HEK293 (cell line): ENCODE measurements at regions not wholly inside any gene's neighbourhood (a gene's known extent, or its start where the extent isn't known, plus 50 kb on each side); places are given as distances from the start of the nearest gene placed in this dataset.
"Not testable (repeated sequence)": the region's sequence is repeated elsewhere in the genome, so short reads cannot be mapped to it uniquely, and the experiment has no call there.

Source experiments
- CTCF ChIA-PET: fragments of 350-600 bp; formaldehyde crosslinking; extraction: SDS; loops from one replicate; lab custom pipeline; 2021; ENCODE audit warnings: antibody characterized with exemption; lab: Yijun Ruan, JAX
- POLR2A ChIA-PET: fragments of 300-600 bp; formaldehyde crosslinking; extraction: SDS; loops from one replicate; lab custom pipeline; 2020; ENCODE audit warnings: antibody characterized with exemption, inconsistent platforms; lab: Yijun Ruan, JAX
- H3K27ac ChIP-seq: fragments of 200-500 bp; sonication (Bioruptor generic); 2 replicates; pipeline ENCODE4 v1.5.1; 2014; ENCODE audit warnings: low read depth, low read length, control low read depth, inconsistent platforms; ENCODE audit errors: extremely low read depth
- H3K36me3 ChIP-seq, 2 experiments: fragments of 200-500 bp in 1 of 2; sonication (Bioruptor generic) in 1 of 2; 1 replicate in 1 of 2; 2 replicates in 1 of 2; pipeline ENCODE4 v1.5.1; 2014 to 2017; ENCODE audit warnings: inconsistent platforms in 2 of 2, low read length in 2 of 2; ENCODE audit not compliant: control insufficient read depth in 2 of 2, insufficient read depth in 1 of 2
- H3K4me1 ChIP-seq: fragments of 200-500 bp; sonication (Bioruptor generic); 2 replicates; pipeline ENCODE4 v1.5.1; 2014; ENCODE audit warnings: mild to moderate bottlenecking, low read length, inconsistent platforms; ENCODE audit not compliant: control insufficient read depth, insufficient read depth
- H3K4me3 ChIP-seq: 2 replicates; pipeline ENCODE4 v1.5.1; 2011; ENCODE audit warnings: low read depth, mild to moderate bottlenecking, control low read depth, low read length, moderate library complexity
- H3K9me3 ChIP-seq: fragments of 200-500 bp; sonication (Bioruptor generic); 2 replicates; pipeline ENCODE4 v1.5.1; 2014; ENCODE audit warnings: low read depth, low read length, inconsistent platforms; ENCODE audit not compliant: control insufficient read depth, insufficient read depth
- EGR2 ChIP-seq: fragments of 450-650 bp; formaldehyde crosslinking; IDR thresholded peaks from 2 replicates; pipeline ENCODE4 v1.5.1; 2016; ENCODE audit warnings: low read depth, missing biosample characterization, missing genetic modification characterization
- REPIN1 ChIP-seq: fragments of 450-650 bp; formaldehyde crosslinking; IDR thresholded peaks from 2 replicates; pipeline ENCODE4 v1.5.1; 2017; ENCODE audit warnings: missing biosample characterization, missing genetic modification characterization, low read depth
- TRIM28 ChIP-seq: IDR thresholded peaks from 2 replicates; pipeline ENCODE4 v1.6.1; 2011; ENCODE audit warnings: low read length, control low read depth, borderline replicate concordance
- ZBTB1 ChIP-seq: fragments of 450-650 bp; formaldehyde crosslinking; IDR thresholded peaks from 2 replicates; pipeline ENCODE4 v1.5.1; 2016; ENCODE audit warnings: missing biosample characterization, missing genetic modification characterization
- ZNF10 ChIP-seq: fragments of 450-650 bp; formaldehyde crosslinking; IDR thresholded peaks from 2 replicates; pipeline ENCODE4 v1.5.1; 2017; ENCODE audit warnings: missing biosample characterization, missing genetic modification characterization
- ZNF140 ChIP-seq: fragments of 450-650 bp; formaldehyde crosslinking; IDR thresholded peaks from 2 replicates; pipeline ENCODE4 v1.5.1; 2016; ENCODE audit warnings: missing biosample characterization, missing genetic modification characterization
- ZNF146 ChIP-seq: fragments of 450-650 bp; formaldehyde crosslinking; IDR thresholded peaks from 2 replicates; pipeline ENCODE4 v1.5.1; 2016; ENCODE audit warnings: missing biosample characterization, missing genetic modification characterization
- ZNF169 ChIP-seq: fragments of 450-650 bp; formaldehyde crosslinking; IDR thresholded peaks from 2 replicates; pipeline ENCODE4 v1.5.1; 2016; ENCODE audit warnings: missing biosample characterization, missing genetic modification characterization
- ZNF175 ChIP-seq: fragments of 450-650 bp; formaldehyde crosslinking; IDR thresholded peaks from 2 replicates; pipeline ENCODE4 v1.5.1; 2016; ENCODE audit warnings: missing biosample characterization, missing genetic modification characterization
- ZNF404 ChIP-seq: fragments of 450-650 bp; formaldehyde crosslinking; IDR thresholded peaks from 2 replicates; pipeline ENCODE4 v1.5.1; 2017; ENCODE audit warnings: missing biosample characterization, missing genetic modification characterization
- ZNF473 ChIP-seq: fragments of 450-650 bp; formaldehyde crosslinking; IDR thresholded peaks from 2 replicates; pipeline ENCODE4 v1.5.1; 2017; ENCODE audit warnings: missing biosample characterization, missing genetic modification characterization
- ZNF48 ChIP-seq: fragments of 450-650 bp; formaldehyde crosslinking; IDR thresholded peaks from 2 replicates; pipeline ENCODE4 v1.5.1; 2016; ENCODE audit warnings: missing biosample characterization, missing genetic modification characterization
- ZNF76 ChIP-seq: fragments of 450-650 bp; formaldehyde crosslinking; IDR thresholded peaks from 2 replicates; pipeline ENCODE4; 2016; ENCODE audit warnings: low read depth, missing biosample characterization, missing genetic modification characterization, borderline replicate concordance
- ZSCAN16 ChIP-seq: fragments of 450-650 bp; formaldehyde crosslinking; IDR thresholded peaks from 2 replicates; pipeline ENCODE4 v1.5.1; 2016; ENCODE audit warnings: missing biosample characterization, missing genetic modification characterization
- TF ChIP-seq, protein P1 (sequence below): fragments of 450-650 bp; formaldehyde crosslinking; IDR thresholded peaks from 2 replicates; pipeline ENCODE4; 2016; ENCODE audit warnings: missing biosample characterization, missing genetic modification characterization
- TF ChIP-seq, protein P2 (sequence below): fragments of 450-650 bp; IDR thresholded peaks from 2 replicates; pipeline ENCODE4 v1.5.1; 2018; ENCODE audit warnings: missing biosample characterization, missing genetic modification characterization
- TF ChIP-seq, protein P3 (sequence below): fragments of 450-650 bp; formaldehyde crosslinking; IDR thresholded peaks from 2 replicates; pipeline ENCODE4 v1.5.1; 2016; ENCODE audit warnings: missing biosample characterization, missing genetic modification characterization
- TF ChIP-seq, protein P4 (sequence below): fragments of 450-650 bp; formaldehyde crosslinking; IDR thresholded peaks from 2 replicates; pipeline ENCODE4 v1.5.1; 2016; ENCODE audit warnings: missing biosample characterization, missing genetic modification characterization
- TF ChIP-seq, protein P5 (sequence below): fragments of 450-650 bp; formaldehyde crosslinking; IDR thresholded peaks from 2 replicates; pipeline ENCODE4 v1.5.1; 2016; ENCODE audit warnings: missing biosample characterization, missing genetic modification characterization, borderline replicate concordance
- TF ChIP-seq, protein P6 (sequence below): fragments of 450-650 bp; formaldehyde crosslinking; IDR thresholded peaks from 2 replicates; pipeline ENCODE4 v1.5.1; 2017; ENCODE audit warnings: missing biosample characterization, mild to moderate bottlenecking, missing genetic modification characterization, moderate library complexity

DNA sequence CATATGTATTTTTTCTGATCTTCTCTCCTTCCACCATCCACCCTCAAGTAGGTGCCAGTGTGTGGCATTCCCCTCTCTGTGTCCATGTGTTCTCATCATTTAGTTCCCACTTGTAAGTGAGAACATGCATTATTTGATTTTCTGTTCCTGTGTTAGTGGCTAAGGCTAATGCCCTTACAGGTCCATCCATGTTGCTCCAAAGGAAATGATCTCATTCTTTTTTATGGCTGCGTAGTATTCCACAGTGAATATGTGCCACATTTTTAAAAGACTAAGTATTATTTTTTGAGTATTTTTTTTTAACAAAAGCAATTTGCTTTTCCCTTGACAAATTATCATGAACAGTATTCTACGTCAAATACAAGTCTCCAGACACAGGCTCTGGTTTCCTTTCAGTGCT is 86.4 kb upstream of the ZNF746 start:
- TF ChIP-seq ZNF140 (tag by site-specific recombination): no peak
- no peak for TF ChIP-seq ZNF169
- peak; percentile 86 for TF ChIP-seq ZNF146
- TF ChIP-seq, protein P1, sequence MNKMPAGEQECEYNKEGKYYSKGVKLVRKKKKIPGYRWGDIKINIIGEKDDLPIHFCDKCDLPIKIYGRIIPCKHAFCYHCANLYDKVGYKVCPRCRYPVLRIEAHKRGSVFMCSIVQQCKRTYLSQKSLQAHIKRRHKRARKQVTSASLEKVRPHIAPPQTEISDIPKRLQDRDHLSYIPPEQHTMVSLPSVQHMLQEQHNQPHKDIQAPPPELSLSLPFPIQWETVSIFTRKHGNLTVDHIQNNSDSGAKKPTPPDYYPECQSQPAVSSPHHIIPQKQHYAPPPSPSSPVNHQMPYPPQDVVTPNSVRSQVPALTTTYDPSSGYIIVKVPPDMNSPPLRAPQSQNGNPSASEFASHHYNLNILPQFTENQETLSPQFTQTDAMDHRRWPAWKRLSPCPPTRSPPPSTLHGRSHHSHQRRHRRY (tag by site-specific recombination): no peak
- TF ChIP-seq, protein P2, sequence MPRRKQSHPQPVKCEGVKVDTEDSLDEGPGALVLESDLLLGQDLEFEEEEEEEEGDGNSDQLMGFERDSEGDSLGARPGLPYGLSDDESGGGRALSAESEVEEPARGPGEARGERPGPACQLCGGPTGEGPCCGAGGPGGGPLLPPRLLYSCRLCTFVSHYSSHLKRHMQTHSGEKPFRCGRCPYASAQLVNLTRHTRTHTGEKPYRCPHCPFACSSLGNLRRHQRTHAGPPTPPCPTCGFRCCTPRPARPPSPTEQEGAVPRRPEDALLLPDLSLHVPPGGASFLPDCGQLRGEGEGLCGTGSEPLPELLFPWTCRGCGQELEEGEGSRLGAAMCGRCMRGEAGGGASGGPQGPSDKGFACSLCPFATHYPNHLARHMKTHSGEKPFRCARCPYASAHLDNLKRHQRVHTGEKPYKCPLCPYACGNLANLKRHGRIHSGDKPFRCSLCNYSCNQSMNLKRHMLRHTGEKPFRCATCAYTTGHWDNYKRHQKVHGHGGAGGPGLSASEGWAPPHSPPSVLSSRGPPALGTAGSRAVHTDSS (tag by site-specific recombination): no peak
- TF ChIP-seq, protein P3, sequence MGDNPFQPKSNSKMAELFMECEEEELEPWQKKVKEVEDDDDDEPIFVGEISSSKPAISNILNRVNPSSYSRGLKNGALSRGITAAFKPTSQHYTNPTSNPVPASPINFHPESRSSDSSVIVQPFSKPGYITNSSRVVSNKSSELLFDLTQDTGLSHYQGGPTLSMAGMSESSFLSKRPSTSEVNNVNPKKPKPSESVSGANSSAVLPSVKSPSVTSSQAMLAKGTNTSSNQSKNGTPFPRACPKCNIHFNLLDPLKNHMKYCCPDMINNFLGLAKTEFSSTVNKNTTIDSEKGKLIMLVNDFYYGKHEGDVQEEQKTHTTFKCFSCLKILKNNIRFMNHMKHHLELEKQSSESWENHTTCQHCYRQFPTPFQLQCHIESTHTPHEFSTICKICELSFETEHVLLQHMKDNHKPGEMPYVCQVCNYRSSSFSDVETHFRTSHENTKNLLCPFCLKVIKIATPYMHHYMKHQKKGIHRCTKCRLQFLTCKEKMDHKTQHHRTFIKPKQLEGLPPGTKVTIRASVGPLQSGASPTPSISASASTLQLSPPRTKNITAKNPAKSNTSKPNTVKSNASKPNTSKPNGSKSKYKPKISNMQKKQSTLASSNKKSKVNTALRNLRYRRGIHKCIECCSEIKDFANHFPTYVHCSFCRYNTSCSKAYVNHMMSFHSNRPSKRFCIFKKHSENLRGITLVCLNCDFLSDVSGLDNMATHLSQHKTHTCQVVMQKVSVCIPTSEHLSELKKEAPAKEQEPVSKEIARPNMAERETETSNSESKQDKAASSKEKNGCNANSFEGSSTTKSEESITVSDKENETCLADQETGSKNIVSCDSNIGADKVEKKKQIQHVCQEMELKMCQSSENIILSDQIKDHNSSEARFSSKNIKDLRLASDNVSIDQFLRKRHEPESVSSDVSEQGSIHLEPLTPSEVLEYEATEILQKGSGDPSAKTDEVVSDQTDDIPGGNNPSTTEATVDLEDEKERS (tag by site-specific recombination): 0 out of 2 replicates have a peak, but pooled peaks have one; percentile 51
- no peak for TF ChIP-seq TRIM28
- Histone ChIP-seq H3K4me3 (no peak overlapping the region), H3K36me3 (peaks cover 0 to 88% of the 10 kb centered on the region in 2 experiments; a peak in 2 of 3 replicates), H3K4me1 (no peaks in the 10 kb centered on the region), H3K27ac (no peak overlapping the region), H3K9me3 (no peaks in the 10 kb centered on the region)
- CTCF ChIA-PET: no interaction called here
- POLR2A ChIA-PET: no interaction called here

DNA sequence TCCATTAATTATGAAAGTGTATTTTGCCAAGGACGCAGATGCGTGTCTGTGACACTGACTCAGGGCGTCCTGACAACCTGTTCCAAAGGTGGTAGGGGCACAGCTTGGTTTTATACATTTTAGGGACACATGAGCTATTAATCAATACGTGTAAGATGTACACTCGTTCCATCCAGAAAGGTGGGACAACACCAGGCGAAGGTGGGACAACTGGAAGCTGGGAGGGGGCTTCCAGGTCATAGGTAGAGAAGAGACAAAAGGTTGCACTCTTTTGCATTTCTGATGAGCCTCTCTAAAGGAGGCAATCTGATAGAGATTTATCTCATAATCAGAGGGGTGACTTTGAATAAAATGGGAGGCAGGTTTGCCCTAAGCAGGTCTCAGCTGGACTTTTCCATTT is 82.7 kb upstream of the ZNF746 start:
- H3K27ac ChIP-seq: no peak overlapping the region
- CTCF ChIA-PET: no interaction called here
- H3K4me3 ChIP-seq: no peak overlapping the region
- H3K9me3 ChIP-seq: no peaks in the 10 kb centered on the region
- POLR2A ChIA-PET: no interaction called here
- TF ChIP-seq ZBTB1 (tag by site-specific recombination) (no peak), REPIN1 (tag by site-specific recombination) (no peak), ZNF175 (tag by site-specific recombination) (no peak), ZNF76 (no peak), ZNF404 (tag by site-specific recombination) (no peak), ZSCAN16 (no peak), ZNF10 (tag by site-specific recombination) (no peak), ZNF473 (tag by site-specific recombination) (no peak), ZNF48 (no peak), EGR2 (tag by site-specific recombination) (no peak)
- TF ChIP-seq, protein P4, sequence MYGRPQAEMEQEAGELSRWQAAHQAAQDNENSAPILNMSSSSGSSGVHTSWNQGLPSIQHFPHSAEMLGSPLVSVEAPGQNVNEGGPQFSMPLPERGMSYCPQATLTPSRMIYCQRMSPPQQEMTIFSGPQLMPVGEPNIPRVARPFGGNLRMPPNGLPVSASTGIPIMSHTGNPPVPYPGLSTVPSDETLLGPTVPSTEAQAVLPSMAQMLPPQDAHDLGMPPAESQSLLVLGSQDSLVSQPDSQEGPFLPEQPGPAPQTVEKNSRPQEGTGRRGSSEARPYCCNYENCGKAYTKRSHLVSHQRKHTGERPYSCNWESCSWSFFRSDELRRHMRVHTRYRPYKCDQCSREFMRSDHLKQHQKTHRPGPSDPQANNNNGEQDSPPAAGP (tag by site-specific recombination): no peak
- TF ChIP-seq, protein P5, sequence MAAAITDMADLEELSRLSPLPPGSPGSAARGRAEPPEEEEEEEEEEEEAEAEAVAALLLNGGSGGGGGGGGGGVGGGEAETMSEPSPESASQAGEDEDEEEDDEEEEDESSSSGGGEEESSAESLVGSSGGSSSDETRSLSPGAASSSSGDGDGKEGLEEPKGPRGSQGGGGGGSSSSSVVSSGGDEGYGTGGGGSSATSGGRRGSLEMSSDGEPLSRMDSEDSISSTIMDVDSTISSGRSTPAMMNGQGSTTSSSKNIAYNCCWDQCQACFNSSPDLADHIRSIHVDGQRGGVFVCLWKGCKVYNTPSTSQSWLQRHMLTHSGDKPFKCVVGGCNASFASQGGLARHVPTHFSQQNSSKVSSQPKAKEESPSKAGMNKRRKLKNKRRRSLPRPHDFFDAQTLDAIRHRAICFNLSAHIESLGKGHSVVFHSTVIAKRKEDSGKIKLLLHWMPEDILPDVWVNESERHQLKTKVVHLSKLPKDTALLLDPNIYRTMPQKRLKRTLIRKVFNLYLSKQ: no peak
- TF ChIP-seq, protein P6, sequence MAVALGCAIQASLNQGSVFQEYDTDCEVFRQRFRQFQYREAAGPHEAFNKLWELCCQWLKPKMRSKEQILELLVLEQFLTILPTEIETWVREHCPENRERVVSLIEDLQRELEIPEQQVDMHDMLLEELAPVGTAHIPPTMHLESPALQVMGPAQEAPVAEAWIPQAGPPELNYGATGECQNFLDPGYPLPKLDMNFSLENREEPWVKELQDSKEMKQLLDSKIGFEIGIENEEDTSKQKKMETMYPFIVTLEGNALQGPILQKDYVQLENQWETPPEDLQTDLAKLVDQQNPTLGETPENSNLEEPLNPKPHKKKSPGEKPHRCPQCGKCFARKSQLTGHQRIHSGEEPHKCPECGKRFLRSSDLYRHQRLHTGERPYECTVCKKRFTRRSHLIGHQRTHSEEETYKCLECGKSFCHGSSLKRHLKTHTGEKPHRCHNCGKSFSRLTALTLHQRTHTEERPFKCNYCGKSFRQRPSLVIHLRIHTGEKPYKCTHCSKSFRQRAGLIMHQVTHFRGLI (tag by site-specific recombination): no peak
- TF ChIP-seq, all 188 proteins: peak for 0
- Histone ChIP-seq H3K36me3 (peaks cover 0 to 55% of the 10 kb centered on the region in 2 experiments; a peak in 1 of 3 replicates), H3K4me1 (no peaks in the 10 kb centered on the region)

DNA sequence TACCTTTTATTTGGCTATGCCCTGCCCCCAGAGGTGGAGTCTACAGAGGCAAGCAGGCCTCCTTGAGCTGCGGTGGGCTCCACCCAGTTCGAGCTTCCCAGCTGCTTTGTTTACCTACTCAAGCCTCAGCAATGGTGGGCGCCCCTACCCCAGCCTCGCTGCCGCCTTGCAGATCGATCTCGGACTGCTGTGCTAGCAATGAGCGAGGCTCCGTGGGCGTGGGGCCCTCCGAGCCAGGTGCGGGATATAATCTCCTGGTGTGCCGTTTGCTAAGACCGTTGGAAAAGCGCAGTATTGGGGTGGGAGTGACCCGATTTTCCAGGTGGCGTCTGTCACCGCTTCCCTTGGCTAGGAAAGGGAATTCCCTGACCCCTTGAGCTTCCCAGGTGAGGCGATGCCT is 81.8 kb upstream of the ZNF746 start:
- H3K9me3 ChIP-seq, H3K27ac ChIP-seq, H3K4me1 ChIP-seq, H3K4me3 ChIP-seq, POLR2A ChIA-PET, CTCF ChIA-PET: not testable (repeated sequence)
- peaks cover 0 to 45% of the 10 kb centered on the region in 2 experiments; a peak in 1 of 3 replicates for H3K36me3 ChIP-seq

DNA sequence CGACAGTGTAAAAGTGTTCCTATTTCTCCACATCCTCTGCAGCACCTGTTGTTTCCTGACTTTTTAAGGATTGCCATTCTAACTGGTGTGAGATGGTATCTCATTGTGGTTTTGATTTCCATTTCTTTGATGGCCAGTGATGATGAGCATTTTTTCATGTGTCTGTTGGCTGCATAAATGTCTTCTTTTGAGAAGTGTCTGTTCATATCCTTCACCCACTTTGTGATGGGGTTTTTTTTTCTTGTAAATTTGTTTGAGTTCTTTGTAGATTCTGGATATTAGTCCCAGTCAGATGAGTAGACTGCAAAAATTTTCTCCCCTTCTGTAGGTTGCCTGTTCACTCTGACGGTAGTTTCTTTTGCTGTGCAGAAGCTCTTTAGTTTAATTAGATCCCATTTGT is 76.8 kb upstream of the ZNF746 start:
- H3K27ac ChIP-seq, POLR2A ChIA-PET, CTCF ChIA-PET, H3K4me3 ChIP-seq, H3K9me3 ChIP-seq, H3K4me1 ChIP-seq, H3K36me3 ChIP-seq: not testable (repeated sequence)
